Epidermal melanocyte (primary cell): ENCODE measurements at regions not wholly inside any gene's neighbourhood (a gene's known extent, or its start where the extent isn't known, plus 50 kb on each side); places are given as distances from the start of the nearest gene placed in this dataset.
"Not testable (repeated sequence)": the region's sequence is repeated elsewhere in the genome, so short reads cannot be mapped to it uniquely, and the experiment has no call there.

ENCODE experiments used
- DNase-seq: peaks from one replicate; pipeline ENCODE4 v3.0.0; 2011; ENCODE audit warnings: low spot score; ENCODE audit not compliant: insufficient read length

- DNase-seq = not testable (repeated sequence)
These were observed 64.9 kb upstream of the CTSV start for GRCh38 chr9:97103613-97104383.

DNA sequence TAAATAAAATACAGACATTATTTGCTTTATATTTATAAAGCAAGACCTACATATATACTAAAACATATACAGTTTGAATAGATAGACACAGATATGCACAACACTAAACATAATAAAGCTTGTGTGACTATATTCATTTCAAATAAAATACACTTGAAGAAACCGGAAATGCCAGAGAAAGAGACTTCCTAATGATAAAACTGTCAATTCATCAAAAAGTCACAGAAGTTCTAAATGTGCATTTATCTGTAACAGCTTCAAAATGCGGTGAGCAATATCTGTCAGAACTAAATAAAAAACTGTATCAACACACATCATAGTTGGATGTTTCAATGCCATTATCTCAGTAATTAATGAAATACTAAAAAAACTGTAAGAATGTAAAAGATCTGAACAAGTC lies 60.6 kb upstream of the CTSV start:
- DNase-seq = not testable (repeated sequence)

DNA sequence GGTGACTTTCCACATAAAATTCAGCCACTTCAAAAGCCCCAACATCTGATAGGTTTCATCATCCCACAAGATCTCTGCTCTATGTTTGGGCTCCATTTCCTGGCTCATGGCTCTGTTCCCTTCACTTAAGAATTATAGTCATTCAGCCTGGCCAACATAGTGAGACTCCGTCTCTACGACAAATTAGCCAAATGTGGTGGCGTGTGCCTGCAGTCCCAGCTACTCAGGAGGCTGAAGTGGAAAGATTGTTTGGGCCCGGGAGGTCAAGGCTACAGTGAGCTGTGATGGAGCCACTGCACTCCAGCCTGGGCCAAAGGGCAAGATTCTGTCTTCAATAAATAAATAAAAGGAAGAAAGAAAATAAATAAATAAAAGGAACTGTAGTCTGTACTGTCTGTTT lies 57.9 kb upstream of the CTSV start:
- no peak for DNase-seq

- not testable (repeated sequence) for DNase-seq
These were observed 50.4 kb upstream of the CTSV start for GRCh38 chr9:97089361-97089760.
